ENCODE measurements at regions not wholly inside any gene's neighbourhood (a gene's known extent, or its start where the extent isn't known, plus 50 kb on each side); places are given as distances from the start of the nearest gene placed in this dataset.

- no peak for TF ChIP-seq CTCF (IDR thresholded peaks at IDR 0.05)
- no peak for TF ChIP-seq POLR2A (IDR thresholded peaks at IDR 0.05)
Observed at GRCh38 chr4:154125340-154125739, 336.5 kb upstream of the SFRP2 start.

Measured in thyroid gland (tissue), 4 donors.